Thyroid gland (tissue), 4 donors: ENCODE measurements at regions not wholly inside any gene's neighbourhood (a gene's known extent, or its start where the extent isn't known, plus 50 kb on each side); places are given as distances from the start of the nearest gene placed in this dataset.

Experiments used
- DNase-seq, 2 donors: peaks; one replicate each; pipeline ENCODE4 v3.0.0-alpha.2; 2019
- H3K27ac ChIP-seq, 3 donors: fragments of 200-600 bp; sonication (generic); 1 replicate in 2 of 3; 2 replicates in 1 of 3; pipeline ENCODE4 v1.5.1; 2016 to 2019; ENCODE audit warnings: mild to moderate bottlenecking in 1 of 3, moderate library complexity in 1 of 3
- H3K27me3 ChIP-seq: fragments of 200-600 bp; sonication (generic); one replicate; pipeline ENCODE4 v1.5.1; 2019
- H3K36me3 ChIP-seq, 2 donors: fragments of 200-600 bp; sonication (generic); one replicate each; pipeline ENCODE4 v1.5.1; 2016 to 2019
- H3K4me1 ChIP-seq, 2 donors: fragments of 200-600 bp; sonication (generic); one replicate each; pipeline ENCODE4 v1.5.1; 2017 to 2019
- H3K4me3 ChIP-seq, 3 donors: fragments of 200-600 bp; sonication (generic); replicated peaks in 1 of 3; 1 replicate in 2 of 3; 2 replicates in 1 of 3; pipeline ENCODE4 v1.5.1; 2016; ENCODE audit warnings: mild to moderate bottlenecking in 1 of 3
- H3K9me3 ChIP-seq: fragments of 200-600 bp; sonication (generic); one replicate; pipeline ENCODE4 v1.5.1; 2017
- POLR2A ChIP-seq, 2 donors: fragments of 450-650 bp; IDR thresholded peaks; one replicate each; pipeline ENCODE4 v1.6.1; 2017; ENCODE audit warnings: antibody characterized with exemption in 2 of 2, mild to moderate bottlenecking in 2 of 2, moderate library complexity in 1 of 2
- WGBS, 2 donors: methylation state at CpG; one replicate each; pipeline ENCODE4 v1.1.5; 2017; 5-methylcytosine and 5-hydroxymethylcytosine counted together
- intact Hi-C: fragments of 100-400 bp; cut with DNase I; formaldehyde crosslinking; loops from one replicate; pipeline ENCODE4 v1.15.1; 2023
- TF ChIP-seq, protein P1 (sequence below), 6 experiments: fragments of 200-600 bp in 3 of 6; fragments of 450-650 bp in 3 of 6; sonication (generic) in 3 of 6; IDR thresholded peaks; one replicate each; pipeline ENCODE4 v1.5.1; 2016 to 2019; ENCODE audit warnings: antibody characterized with exemption in 6 of 6, mild to moderate bottlenecking in 2 of 6, inconsistent platforms in 1 of 6, moderate library complexity in 1 of 6

DNA sequence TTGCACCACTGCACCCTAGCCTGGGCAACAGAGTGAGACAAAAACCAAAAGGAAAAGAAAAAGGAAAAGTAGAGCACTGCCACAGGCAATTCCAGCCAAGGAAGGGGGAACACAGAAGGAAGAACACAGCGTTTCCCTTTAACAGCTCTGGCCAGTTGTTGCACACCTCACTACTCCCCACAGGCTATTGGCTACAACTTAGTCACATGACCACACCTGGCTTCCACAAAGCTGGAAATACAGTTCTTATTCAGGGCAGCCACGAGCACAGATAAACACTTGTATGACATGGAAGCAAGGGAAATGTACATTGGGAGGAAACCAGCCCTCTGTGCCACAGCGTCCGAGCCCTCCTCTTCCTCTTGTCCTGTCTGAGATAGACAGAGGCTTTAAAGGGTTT is 249.0 kb upstream of the JARID2 start:
- WGBS, 2 donors, result 60 to 69% methylated on average over 4 of the region's 4 CpGs
- Histone ChIP-seq H3K9me3 (no peaks in the 10 kb centered on the region), H3K27ac (no peak overlapping the region), H3K36me3 (no peaks in the 10 kb centered on the region), H3K27me3 (no peaks in the 10 kb centered on the region), H3K4me3 (no peak overlapping the region), H3K4me1 (no peaks in the 10 kb centered on the region)
- DNase-seq, result no peak
- no peak for TF ChIP-seq POLR2A (IDR thresholded peaks at IDR 0.05)
- TF ChIP-seq, protein P1, sequence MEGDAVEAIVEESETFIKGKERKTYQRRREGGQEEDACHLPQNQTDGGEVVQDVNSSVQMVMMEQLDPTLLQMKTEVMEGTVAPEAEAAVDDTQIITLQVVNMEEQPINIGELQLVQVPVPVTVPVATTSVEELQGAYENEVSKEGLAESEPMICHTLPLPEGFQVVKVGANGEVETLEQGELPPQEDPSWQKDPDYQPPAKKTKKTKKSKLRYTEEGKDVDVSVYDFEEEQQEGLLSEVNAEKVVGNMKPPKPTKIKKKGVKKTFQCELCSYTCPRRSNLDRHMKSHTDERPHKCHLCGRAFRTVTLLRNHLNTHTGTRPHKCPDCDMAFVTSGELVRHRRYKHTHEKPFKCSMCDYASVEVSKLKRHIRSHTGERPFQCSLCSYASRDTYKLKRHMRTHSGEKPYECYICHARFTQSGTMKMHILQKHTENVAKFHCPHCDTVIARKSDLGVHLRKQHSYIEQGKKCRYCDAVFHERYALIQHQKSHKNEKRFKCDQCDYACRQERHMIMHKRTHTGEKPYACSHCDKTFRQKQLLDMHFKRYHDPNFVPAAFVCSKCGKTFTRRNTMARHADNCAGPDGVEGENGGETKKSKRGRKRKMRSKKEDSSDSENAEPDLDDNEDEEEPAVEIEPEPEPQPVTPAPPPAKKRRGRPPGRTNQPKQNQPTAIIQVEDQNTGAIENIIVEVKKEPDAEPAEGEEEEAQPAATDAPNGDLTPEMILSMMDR (IDR thresholded peaks at IDR 0.05), result no peak
- intact Hi-C loops, result no loop called here

GRCh38 chr6:14997507-14997906 is 248.4 kb upstream of the JARID2 start:
- no peak overlapping the region for H3K27ac ChIP-seq
- no peaks in the 10 kb centered on the region for H3K4me1 ChIP-seq
- TF ChIP-seq, protein P1 (IDR thresholded peaks at IDR 0.05), result no peak
- no peak for TF ChIP-seq POLR2A (IDR thresholded peaks at IDR 0.05)
- H3K9me3 ChIP-seq, result no peaks in the 10 kb centered on the region
- H3K4me3 ChIP-seq, result no peak overlapping the region
- intact Hi-C loops, result no loop called here
- H3K36me3 ChIP-seq, result no peaks in the 10 kb centered on the region
- H3K27me3 ChIP-seq, result no peaks in the 10 kb centered on the region
- DNase-seq, result no peak
- 75 to 84% methylated on average over 1 of the region's 1 CpG for WGBS, 2 donors

DNA sequence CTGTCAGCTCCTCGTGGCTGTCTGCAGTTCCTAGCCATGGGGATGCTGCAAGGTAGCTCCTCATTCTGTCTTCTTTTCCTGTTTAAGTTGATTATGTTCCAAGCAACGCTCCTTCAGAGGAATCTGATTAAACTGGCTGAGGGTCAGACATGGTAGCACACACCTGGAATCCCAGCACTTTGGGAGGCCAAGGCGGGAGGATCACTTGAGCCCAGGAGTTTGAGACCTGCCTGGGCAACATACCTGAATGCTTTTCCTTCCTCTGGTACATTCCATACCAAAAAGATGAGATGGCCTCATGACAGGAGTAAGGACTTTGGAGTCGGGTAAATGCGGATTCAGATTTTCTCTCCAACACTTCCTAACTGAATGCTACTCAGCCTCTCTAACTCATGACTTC is 246.8 kb upstream of the JARID2 start:
- WGBS, 2 donors, result 75 to 90% methylated on average over 5 of the region's 5 CpGs
- no peak for DNase-seq
- no peak overlapping the region for H3K27ac ChIP-seq
- no peak for TF ChIP-seq POLR2A (IDR thresholded peaks at IDR 0.05)
- TF ChIP-seq, protein P1 (IDR thresholded peaks at IDR 0.05), result no peak
- H3K4me1 ChIP-seq, result no peaks in the 10 kb centered on the region
- no peak overlapping the region for H3K4me3 ChIP-seq
- no peaks in the 10 kb centered on the region for H3K27me3 ChIP-seq
- no peaks in the 10 kb centered on the region for H3K36me3 ChIP-seq
- intact Hi-C loops, result no loop called here
- H3K9me3 ChIP-seq, result no peaks in the 10 kb centered on the region

DNA sequence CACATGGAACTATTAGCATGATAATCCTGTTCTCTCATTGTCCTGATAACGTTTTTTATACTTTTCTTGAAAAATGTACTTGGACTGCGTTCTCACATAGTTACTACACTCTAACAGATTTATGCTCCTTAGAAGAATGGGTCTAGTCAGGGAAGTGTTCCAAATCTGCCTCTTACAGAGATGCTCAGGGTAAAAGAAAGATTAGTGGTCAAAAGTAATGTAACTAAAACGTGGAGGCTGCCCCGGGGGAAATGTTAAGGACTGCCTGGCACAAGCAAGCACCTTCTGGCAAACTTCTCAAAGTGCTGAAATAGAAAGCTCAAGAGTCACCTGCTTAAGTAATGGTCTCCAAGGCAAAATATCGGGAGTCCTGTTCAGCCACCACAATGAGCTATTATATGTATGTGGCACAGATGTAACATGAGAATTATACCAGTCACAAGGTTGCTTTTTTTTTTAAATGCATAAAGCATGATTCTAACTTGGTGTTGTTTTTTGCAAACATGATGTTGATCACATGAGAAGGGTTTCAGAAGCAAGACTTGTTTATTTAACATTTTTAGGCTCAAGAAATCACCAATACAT is 244.5 kb upstream of the JARID2 start:
- H3K4me1 ChIP-seq, result no peaks in the 10 kb centered on the region
- H3K27ac ChIP-seq, result no peak overlapping the region
- intact Hi-C loops, result no loop called here
- H3K4me3 ChIP-seq, result no peak overlapping the region
- H3K9me3 ChIP-seq, result no peaks in the 10 kb centered on the region
- H3K36me3 ChIP-seq, result no peaks in the 10 kb centered on the region
- TF ChIP-seq, protein P1 (IDR thresholded peaks at IDR 0.05), result no peak
- WGBS, 2 donors, result 55 to 60% methylated on average over 5 of the region's 5 CpGs
- no peak for DNase-seq
- no peaks in the 10 kb centered on the region for H3K27me3 ChIP-seq

DNA sequence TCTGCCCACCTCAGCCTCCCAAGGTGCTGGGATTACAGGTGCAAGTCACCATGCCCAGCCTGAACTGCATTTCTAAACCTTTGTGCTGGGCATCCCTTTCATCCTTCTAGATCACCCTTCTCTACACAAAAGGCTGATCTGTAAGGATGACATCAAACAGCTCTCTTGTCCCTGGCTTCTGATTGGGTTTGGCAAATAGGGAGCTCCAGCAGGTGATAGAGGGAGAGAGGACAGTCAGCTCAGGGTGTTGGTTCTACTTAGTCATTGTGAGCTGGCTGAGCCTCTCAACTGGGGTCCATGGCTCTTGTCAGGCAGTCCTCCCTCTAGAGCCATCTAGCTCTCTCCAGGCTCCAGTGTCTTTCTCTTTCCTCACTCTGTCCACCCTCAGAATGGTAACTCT is 237.6 kb upstream of the JARID2 start:
- H3K27me3 ChIP-seq, result no peaks in the 10 kb centered on the region
- no peak for DNase-seq
- H3K27ac ChIP-seq, result no peak overlapping the region
- H3K4me3 ChIP-seq, result no peak overlapping the region
- TF ChIP-seq POLR2A (IDR thresholded peaks at IDR 0.05), result no peak
- TF ChIP-seq, protein P1 (IDR thresholded peaks at IDR 0.05), result no peak
- H3K36me3 ChIP-seq, result no peaks in the 10 kb centered on the region
- no peaks in the 10 kb centered on the region for H3K9me3 ChIP-seq
- intact Hi-C loops, result no loop called here
- H3K4me1 ChIP-seq, result no peaks in the 10 kb centered on the region
